CD4-positive, alpha-beta T cell treated with Interleukin-15 for 4 hours (primary cell): ENCODE measurements at regions not wholly inside any gene's neighbourhood (a gene's known extent, or its start where the extent isn't known, plus 50 kb on each side); places are given as distances from the start of the nearest gene placed in this dataset.
"Not testable (repeated sequence)": the region's sequence is repeated elsewhere in the genome, so short reads cannot be mapped to it uniquely, and the experiment has no call there.

Experiments used
- DNase-seq: peaks from one replicate; pipeline ENCODE4 v3.0.0-alpha.2; 2020; ENCODE audit warnings: low spot score

DNA sequence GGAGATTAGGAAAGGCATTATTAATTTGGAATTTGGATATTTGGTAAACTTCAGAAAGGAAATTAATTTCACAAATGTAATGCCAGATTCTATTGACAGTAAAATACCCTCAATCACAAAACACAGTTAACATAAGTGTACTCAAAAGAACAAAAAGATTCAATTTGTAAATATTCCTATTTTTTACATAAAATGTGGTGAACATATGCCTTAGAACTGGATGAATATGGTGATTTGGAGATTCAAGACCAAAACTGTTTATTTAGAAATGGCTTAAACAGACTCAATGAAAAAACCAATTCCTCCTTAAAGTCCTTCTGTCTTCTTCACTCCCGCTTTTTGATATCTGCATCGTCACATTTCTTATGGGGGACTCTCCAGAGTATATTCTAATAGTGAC lies 417.6 kb upstream of the TENM3 start:
- DNase-seq = no peak

GRCh38 chr4:181827246-181827645 lies 416.0 kb upstream of the TENM3 start:
- DNase-seq = no peak

GRCh38 chr4:181830404-181831035 lies 412.7 kb upstream of the TENM3 start:
- no peak for DNase-seq

- no peak for DNase-seq
Observed at GRCh38 chr4:181834071-181834470, 409.1 kb upstream of the TENM3 start.

DNA sequence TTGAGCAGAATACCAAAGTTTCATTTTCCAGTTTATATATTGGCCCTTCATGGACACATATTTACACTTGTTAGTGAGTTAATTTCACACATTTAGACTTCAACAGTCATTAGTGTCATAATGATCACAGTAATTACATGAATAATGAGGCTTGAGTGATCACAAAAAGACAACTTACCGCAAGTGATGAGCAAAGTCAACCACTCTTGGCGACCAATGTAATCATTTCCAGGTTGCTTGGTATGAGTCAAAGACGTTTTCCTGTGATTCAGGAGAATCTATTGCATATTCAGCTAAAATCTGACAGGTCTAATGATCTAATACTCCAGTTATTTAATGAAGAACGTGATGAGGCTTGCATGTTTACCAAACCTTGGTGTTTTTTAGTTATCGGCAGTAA lies 407.9 kb upstream of the TENM3 start:
- DNase-seq = no peak

DNA sequence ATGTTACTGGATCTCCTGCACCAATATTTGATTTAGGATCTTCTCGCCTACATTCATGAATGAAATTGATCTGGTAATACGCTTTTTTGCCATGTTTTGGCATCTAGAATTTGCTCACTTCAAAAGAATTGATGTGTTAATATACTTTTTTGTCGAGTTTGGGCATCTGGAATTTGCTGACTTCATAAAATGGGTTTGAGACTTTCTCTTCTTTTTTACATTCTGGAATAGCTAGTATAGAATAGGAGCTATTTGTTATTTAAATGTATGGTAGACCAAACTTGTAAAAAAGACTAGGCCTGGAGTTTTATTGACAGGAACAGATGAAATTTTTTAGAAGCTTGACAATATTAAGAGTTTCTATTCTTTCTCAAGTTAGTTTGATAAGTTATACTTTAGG lies 404.9 kb upstream of the TENM3 start:
- DNase-seq = no peak

DNA sequence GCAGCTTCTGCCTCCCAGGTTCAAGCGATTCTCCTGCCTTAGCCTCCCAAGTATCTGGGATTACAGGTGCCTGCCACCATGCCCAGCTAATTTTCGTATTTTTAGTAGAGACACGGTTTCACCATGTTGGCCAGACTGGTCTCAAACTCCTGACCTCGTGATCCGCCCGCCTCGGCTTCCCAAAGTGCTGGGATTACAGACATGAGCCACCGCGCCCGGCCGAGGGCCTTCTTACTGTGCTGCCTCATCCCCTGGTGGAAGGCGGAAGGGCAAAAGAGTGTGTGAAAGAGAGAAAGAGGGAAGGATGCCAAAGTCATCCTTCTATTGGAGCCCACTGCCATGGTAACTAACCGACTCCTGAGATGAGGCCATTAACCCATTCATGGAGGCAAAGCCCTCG lies 399.4 kb upstream of the TENM3 start:
- DNase-seq = not testable (repeated sequence)

GRCh38 chr4:181845617-181846016 lies 397.6 kb upstream of the TENM3 start:
- DNase-seq = no peak

DNA sequence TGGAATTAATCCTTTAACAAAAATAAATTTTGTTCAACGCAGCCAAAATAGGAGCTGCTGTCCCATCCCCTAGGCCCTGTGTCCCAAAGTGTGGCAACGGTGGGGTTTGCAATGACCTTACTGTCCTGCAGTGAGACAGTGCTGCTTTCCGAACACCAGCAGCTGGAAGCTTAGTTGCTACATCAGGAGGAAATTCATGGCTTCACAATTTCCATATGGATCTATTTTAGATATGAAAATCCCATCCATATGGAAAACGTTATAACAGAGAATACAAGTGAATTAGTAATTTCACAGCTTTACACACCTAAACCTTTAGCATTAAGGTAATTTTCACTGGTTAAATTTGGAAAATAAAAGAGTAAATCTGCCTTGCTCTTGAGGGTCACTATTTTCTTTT lies 396.3 kb upstream of the TENM3 start:
- DNase-seq = no peak

DNA sequence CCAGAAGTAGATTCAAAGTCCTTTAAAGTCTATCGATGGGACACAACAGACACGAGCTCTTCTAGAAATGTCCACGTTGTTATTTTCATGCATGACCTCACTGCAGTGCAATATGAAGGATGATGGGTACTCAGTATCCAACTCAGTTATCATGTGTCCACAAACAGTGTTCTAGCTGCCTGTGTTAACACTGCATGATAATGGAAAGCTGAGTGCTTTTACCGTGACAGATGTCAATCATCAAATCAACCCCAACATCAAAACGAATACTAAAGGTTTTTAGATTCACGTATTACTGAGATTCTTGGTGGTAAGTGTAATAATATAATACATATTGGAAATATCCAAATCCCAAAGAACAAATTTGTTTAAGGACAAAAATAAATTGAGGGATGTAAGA lies 394.8 kb upstream of the TENM3 start:
- DNase-seq = no peak

- DNase-seq = no peak
Observed at GRCh38 chr4:181849472-181849871, 393.7 kb upstream of the TENM3 start.

DNA sequence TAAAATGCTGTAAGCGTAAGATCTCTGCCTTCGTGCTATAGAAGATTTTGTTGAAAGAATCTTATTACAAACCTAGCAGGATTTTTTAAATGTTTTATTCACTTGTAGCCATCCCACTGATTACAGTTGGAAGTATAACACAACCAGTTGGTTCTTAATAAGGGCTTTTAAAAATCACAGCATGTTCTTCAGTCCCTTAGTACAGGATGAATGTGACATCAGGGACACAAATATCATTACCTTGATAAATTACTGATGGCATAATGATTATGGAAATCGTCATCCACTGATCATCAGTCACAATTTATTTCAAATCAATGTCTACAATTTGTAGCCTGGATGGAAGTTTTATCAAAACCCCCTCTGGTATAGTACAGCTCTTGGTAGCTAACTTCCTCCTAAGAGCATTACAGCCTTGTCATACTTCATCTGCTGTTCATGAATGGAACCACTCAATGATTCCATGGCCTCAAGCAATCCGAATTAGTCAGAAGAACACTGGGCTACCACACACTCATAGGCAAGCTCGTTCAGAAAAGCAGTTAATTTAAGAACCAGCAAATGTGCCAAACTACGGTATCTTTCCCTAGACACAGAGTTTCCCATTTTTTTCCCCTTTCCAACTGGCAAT lies 389.2 kb upstream of the TENM3 start:
- DNase-seq = no peak

GRCh38 chr4:181855307-181855706 lies 387.9 kb upstream of the TENM3 start:
- no peak for DNase-seq

DNA sequence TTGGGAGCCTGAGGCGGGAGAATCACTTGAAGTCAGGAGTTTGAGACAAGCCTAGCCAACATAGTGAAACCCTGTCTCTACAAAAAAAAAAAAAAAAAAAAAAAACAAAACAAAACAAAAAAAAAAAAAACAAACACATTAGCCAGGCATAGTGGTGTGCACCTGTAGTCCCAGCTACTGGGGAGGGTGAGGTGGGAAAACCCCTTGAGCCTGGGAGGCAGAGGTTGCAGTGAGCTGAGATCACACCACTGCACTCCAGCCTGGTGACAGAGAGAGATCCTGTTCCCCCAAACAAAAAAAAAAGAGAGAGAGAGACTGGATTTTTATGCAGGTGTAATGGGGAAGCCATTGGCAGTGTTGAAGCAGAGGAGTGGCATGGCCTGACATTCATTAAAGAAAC lies 385.7 kb upstream of the TENM3 start:
- not testable (repeated sequence) for DNase-seq

- no peak for DNase-seq
Observed at GRCh38 chr4:181858741-181859140, 384.5 kb upstream of the TENM3 start.

DNA sequence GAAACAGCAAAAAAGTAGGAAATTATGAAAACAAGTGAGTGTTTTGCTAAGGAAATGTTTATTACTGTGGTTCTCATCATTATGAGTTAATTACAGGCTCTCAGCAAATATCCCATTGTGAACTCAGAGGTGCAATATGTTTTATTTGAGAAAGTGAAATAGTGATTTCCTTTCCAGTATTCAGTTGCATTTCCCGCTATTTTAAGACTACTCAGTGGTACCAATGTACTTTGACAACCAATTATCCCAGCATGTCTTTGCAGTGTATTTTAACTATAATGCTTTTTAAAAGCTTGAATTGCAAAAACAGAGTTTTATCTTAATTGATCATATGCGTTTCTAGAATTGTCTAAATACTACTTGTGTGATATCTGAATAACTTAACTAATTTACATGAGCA lies 383.8 kb upstream of the TENM3 start:
- no peak for DNase-seq

DNA sequence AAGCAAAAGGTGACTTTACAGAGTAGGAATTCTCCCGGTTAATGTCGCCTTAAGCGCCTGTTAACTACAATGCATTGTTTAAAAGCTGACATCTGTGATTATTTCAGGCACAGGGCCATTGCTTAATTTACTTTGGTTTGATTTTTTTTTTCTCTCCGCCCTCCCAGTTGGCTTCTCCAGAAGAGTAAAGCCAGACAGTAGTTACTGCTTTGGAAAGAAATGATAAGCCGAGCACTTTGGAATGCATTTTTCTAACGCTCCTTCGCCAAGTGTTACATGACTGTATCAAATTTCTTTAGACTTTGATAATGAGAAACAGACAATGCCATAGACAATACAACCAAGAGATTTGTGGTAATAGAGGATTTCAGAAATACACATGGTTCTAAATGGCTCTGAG lies 383.0 kb upstream of the TENM3 start:
- no peak for DNase-seq

GRCh38 chr4:181860668-181861067 lies 382.5 kb upstream of the TENM3 start:
- no peak for DNase-seq

DNA sequence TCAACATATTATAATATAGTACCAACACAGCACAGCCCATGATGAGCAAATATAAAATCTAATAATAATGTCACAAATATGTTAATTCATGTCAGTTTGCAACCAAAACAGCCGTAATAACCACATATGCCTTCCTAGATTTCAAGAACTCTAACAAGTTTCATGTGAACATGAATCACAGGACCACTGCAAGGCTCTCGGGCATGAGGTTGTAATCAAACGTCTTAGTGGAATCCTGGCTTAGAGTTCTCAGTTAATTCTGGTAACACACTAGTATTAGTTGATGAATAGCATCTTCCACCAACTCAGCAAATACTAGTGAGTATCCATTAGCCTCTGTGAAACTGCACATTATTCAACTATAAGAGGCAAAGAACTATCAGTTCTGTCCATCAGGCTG lies 379.3 kb upstream of the TENM3 start:
- DNase-seq = no peak

DNA sequence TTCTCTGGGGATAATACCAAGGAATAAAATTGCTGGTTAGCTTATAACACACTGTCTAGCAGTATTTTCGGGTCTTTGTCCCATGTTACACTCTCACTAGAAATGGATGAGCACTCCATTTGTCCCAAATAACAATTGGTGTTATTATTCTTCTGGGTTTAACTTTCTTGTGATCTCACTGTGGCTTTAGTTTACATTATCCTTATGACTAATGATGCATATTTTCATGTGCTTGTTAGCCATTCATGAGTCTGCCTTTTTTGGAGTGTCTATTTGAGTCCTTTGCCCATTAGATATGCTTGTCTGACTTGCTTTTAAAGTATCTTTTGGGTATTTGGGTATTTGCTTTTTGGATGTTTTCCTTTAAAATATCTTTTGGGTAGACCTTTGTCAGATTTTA lies 372.9 kb upstream of the TENM3 start:
- DNase-seq = no peak

DNA sequence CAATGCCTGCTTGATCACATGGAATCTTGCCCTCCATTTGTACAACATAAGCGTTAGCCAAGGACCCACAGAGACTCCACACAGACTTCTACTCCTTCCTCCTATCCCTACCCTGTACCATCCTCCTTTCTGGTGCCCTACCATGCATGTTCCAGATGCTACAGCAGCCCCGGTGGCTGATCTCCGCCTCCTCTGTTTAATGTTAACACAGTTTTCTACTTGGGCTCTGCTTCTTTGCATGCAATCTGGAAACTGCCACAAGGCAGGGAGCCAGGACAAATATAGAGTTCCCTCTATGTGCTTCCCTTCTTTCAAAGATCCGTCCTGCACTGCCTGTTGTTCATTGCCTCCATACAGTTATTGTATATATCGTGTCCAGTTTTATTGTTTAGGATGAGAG lies 368.6 kb upstream of the TENM3 start:
- DNase-seq = no peak

DNA sequence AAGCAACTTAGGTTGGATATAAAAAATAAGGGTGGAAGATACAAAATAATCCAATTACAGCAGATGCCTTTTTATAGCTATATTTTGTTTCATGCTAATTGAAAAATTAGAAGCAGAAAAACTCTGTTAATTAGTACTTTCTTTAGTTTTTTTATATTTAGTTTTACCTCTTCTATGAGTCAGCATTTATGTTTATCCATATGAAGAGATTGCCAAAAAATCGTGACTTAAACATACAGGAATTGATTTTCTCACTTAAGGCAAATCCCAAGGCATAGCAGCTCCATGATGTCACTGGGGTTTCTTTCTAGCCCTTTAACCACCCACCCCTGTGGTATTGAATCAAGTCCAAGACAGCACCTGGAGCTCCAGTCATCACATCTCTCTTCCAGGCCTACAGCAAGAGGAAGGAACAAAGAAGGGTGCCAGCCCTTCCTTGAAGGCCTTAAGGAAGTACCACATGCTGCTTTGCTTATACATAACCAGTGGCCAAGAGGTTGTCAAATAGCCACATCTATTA lies 365.8 kb upstream of the TENM3 start:
- no peak for DNase-seq

DNA sequence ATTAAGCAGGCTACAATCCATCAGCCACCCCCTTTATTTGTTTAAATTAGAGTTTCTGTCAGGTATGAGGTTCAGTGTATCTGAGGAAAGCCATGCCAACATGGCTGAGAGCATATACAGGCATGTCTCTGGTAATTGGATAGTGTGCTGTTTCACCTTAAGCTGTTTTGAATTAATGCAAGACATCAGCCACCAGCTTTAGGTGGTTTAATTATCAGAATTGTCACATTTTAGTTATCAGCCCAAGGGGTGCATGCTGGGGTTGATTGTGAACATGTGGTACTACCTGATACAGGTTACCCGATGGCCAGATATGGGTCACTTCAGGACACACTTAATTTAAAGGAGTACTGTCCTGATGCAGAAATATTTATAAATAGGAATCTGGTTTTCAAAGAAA lies 353.2 kb upstream of the TENM3 start:
- DNase-seq = no peak

DNA sequence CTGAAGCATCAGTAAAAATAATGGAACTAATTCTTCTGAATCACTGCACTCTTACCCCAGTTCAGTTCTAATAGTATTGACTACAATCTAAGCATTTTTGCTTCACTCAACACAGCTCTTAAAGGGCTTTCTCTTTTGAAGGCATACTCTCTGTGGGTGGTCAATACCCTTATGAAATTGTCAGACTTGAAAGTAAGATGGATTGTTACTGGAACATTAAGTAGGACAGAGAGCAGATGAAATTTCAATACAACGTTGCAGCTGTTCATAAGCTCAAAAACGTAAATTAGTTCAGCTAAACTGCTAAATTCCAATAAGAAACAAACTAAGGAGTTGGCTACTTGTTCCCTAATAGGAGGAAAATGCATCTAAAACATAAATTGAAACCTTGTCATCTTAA lies 352.3 kb upstream of the TENM3 start:
- DNase-seq = no peak
